Mesenchymal stem cell (in vitro differentiated cells and primary cell): ENCODE measurements at regions not wholly inside any gene's neighbourhood (a gene's known extent, or its start where the extent isn't known, plus 50 kb on each side); places are given as distances from the start of the nearest gene placed in this dataset.

ENCODE experiments used
- DNase-seq: peaks from one replicate; pipeline ENCODE4 v3.0.0-alpha.2; 2013
- H2AFZ ChIP-seq: one replicate; pipeline ENCODE4 v1.6.1; 2013; ENCODE audit warnings: low read depth, mild to moderate bottlenecking, control low read depth, inconsistent platforms, low read length, moderate library complexity
- H2AK5ac ChIP-seq: 2 replicates; pipeline ENCODE4 v1.6.1; 2013; ENCODE audit warnings: low read length, moderate library complexity, mild to moderate bottlenecking, inconsistent platforms; ENCODE audit not compliant: severe bottlenecking
- H2BK120ac ChIP-seq: one replicate; pipeline ENCODE4 v1.6.1; 2013; ENCODE audit warnings: low read depth, mild to moderate bottlenecking, inconsistent platforms, low read length, moderate library complexity
- H2BK12ac ChIP-seq, 2 experiments: one replicate each; pipeline ENCODE4 v1.6.1; 2013; ENCODE audit warnings: inconsistent platforms in 2 of 2, low read length in 2 of 2, mild to moderate bottlenecking in 2 of 2, moderate library complexity in 2 of 2, control low read depth in 1 of 2
- H2BK15ac ChIP-seq: one replicate; pipeline ENCODE4 v1.6.1; 2013; ENCODE audit warnings: mild to moderate bottlenecking, low read depth, inconsistent platforms; ENCODE audit not compliant: poor library complexity, severe bottlenecking
- H2BK5ac ChIP-seq: 2 replicates; pipeline ENCODE4 v1.6.1; 2013; ENCODE audit warnings: low read depth, mild to moderate bottlenecking, low read length, control low read depth, inconsistent platforms; ENCODE audit not compliant: poor library complexity, severe bottlenecking
- H3K14ac ChIP-seq, 2 experiments: one replicate each; pipeline ENCODE4 v1.6.1; 2013; ENCODE audit warnings: inconsistent platforms in 2 of 2, low read length in 2 of 2, control low read depth in 1 of 2, mild to moderate bottlenecking in 1 of 2, moderate library complexity in 1 of 2
- H3K18ac ChIP-seq, 2 experiments: one replicate each; pipeline ENCODE4 v1.6.1; 2013; ENCODE audit warnings: inconsistent platforms in 2 of 2, low read length in 2 of 2, control low read depth in 1 of 2, low read depth in 1 of 2, mild to moderate bottlenecking in 1 of 2
- H3K23ac ChIP-seq, 2 experiments: one replicate each; pipeline ENCODE4 v1.6.1; 2013; ENCODE audit warnings: inconsistent platforms in 2 of 2, low read length in 2 of 2, mild to moderate bottlenecking in 2 of 2, moderate library complexity in 2 of 2, control low read depth in 1 of 2
- H3K27ac ChIP-seq: 2 replicates; pipeline ENCODE4 v1.5.1; 2013; ENCODE audit warnings: mild to moderate bottlenecking, moderate library complexity, low read length, control low read depth, inconsistent platforms; ENCODE audit not compliant: poor library complexity, severe bottlenecking
- H3K27me3 ChIP-seq, 2 experiments: 2 replicates each; pipeline versions ENCODE4 v1.6.1 to v1.7.0; 2013; ENCODE audit warnings: low read length in 2 of 2, mild to moderate bottlenecking in 2 of 2, moderate library complexity in 2 of 2, control low read depth in 1 of 2, inconsistent platforms in 1 of 2; ENCODE audit not compliant: control insufficient read depth in 1 of 2, insufficient read depth in 1 of 2
- H3K36me3 ChIP-seq, 2 experiments: 2 replicates each; pipeline versions ENCODE4 v1.6.1 to v1.7.0; 2013; ENCODE audit warnings: low read length in 2 of 2, control low read depth in 1 of 2, inconsistent platforms in 1 of 2, low read depth in 1 of 2, mild to moderate bottlenecking in 1 of 2; ENCODE audit not compliant: insufficient read depth in 2 of 2, control insufficient read depth in 1 of 2
- H3K4ac ChIP-seq, 2 experiments: one replicate each; pipeline ENCODE4 v1.6.1; 2013; ENCODE audit warnings: inconsistent platforms in 2 of 2, low read length in 2 of 2, mild to moderate bottlenecking in 2 of 2, moderate library complexity in 2 of 2, control low read depth in 1 of 2, low read depth in 1 of 2
- H3K4me1 ChIP-seq: 2 replicates; pipeline ENCODE4 v1.6.1; 2013; ENCODE audit warnings: low read depth, low read length, control low read depth; ENCODE audit not compliant: control insufficient read depth, insufficient read depth
- H3K4me2 ChIP-seq: 2 replicates; pipeline ENCODE4 v1.6.1; 2013; ENCODE audit warnings: low read length, mild to moderate bottlenecking, inconsistent platforms; ENCODE audit not compliant: poor library complexity, severe bottlenecking
- H3K4me3 ChIP-seq, 2 experiments: 2 replicates each; pipeline versions ENCODE4 v1.5.1 to v1.7.0; 2013; ENCODE audit warnings: low read length in 2 of 2, mild to moderate bottlenecking in 2 of 2, control low read depth in 1 of 2, low read depth in 1 of 2; ENCODE audit not compliant: insufficient read depth in 1 of 2
- H3K79me1 ChIP-seq: replicated peaks from 2 replicates; pipeline ENCODE4 v1.6.1; 2013; ENCODE audit warnings: mild to moderate bottlenecking, control low read depth, low read length, inconsistent platforms; ENCODE audit not compliant: poor library complexity, severe bottlenecking
- H3K9ac ChIP-seq: 2 replicates; pipeline ENCODE4 v1.7.0; 2013; ENCODE audit warnings: mild to moderate bottlenecking, low read length, moderate library complexity
- H3K9me3 ChIP-seq: 2 replicates; pipeline ENCODE4 v1.7.0; 2013; ENCODE audit warnings: mild to moderate bottlenecking, low read length; ENCODE audit not compliant: control insufficient read depth
- H4K8ac ChIP-seq: one replicate; pipeline ENCODE4 v1.6.1; 2013; ENCODE audit warnings: inconsistent platforms, mild to moderate bottlenecking, low read length, moderate library complexity
- H4K91ac ChIP-seq: one replicate; pipeline ENCODE4 v1.6.1; 2013; ENCODE audit warnings: mild to moderate bottlenecking, low read length, inconsistent platforms
- WGBS: methylation state at CpG from one replicate; pipeline ENCODE4 v1.1.7; 2013; ENCODE audit warnings: mixed read lengths; 5-methylcytosine and 5-hydroxymethylcytosine counted together

DNA sequence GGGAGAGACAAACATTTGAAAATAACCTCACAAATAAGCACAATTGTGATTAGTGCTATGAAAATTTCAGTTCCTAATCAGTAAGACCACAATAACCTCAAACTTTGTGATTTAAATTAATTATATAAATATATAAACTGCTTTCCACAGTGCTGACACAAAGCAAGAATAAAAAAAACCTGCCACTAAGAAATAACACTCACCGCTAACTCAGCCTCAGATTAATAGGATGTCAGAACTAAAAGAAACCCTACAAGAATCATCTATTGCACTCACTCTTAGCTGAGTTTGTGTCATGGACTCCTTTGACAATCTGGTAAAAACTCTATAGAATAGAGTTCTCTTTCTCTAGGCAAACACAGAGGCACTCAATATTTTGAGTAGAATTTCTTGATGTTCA, 68.4 kb downstream of the SLC41A2 start:
- H3K36me3 ChIP-seq = no peaks in the 10 kb centered on the region
- no peaks in the 10 kb centered on the region for H3K9me3 ChIP-seq
- no peak overlapping the region for H3K4me2 ChIP-seq
- no peak overlapping the region for H3K14ac ChIP-seq
- H2BK15ac ChIP-seq = no peak overlapping the region
- no peak overlapping the region for H2BK12ac ChIP-seq
- H3K4me3 ChIP-seq = no peak overlapping the region
- H2BK5ac ChIP-seq = no peak overlapping the region
- H3K4me1 ChIP-seq = no peaks in the 10 kb centered on the region
- no peak overlapping the region for H4K8ac ChIP-seq
- H3K27ac ChIP-seq = no peak overlapping the region
- WGBS = 100% methylated on average over 1 of the region's 1 CpG
- H2BK120ac ChIP-seq = no peak overlapping the region
- no peaks in the 10 kb centered on the region for H3K79me1 ChIP-seq
- H3K27me3 ChIP-seq = no peaks in the 10 kb centered on the region
- H3K4ac ChIP-seq = no peak overlapping the region
- no peak for DNase-seq
- no peak overlapping the region for H3K18ac ChIP-seq
- no peak overlapping the region for H3K23ac ChIP-seq
- no peak overlapping the region for H3K9ac ChIP-seq
- no peak overlapping the region for H2AK5ac ChIP-seq
- no peak overlapping the region for H2AFZ ChIP-seq
- H4K91ac ChIP-seq = no peak overlapping the region

DNA sequence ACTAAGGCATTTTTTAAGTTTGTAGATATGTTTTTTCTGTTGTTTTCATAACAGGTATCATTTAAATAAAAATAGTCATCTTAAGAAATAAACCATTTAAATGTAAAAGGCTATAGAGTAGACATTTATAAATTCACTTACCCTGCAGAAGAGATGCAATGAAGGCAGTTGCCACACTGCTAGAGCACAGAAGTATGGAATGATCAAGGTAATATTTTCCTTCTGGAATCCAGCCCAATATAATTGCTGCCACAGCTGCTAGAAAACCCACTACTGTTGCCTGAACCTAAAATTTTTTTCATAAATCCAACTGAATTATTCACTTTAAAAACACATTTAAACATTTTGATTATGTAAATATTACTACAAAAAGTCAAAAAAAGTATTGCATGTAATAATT, 69.2 kb downstream of the SLC41A2 start:
- Histone ChIP-seq H3K4me3 (no peak overlapping the region), H3K4me2 (no peak overlapping the region)

GRCh38 chr12:104888481-104888880, 69.6 kb downstream of the SLC41A2 start:
- Histone ChIP-seq H2BK120ac (no peak overlapping the region), H3K9me3 (no peaks in the 10 kb centered on the region), H2BK12ac (no peak overlapping the region), H3K4me3 (no peak overlapping the region), H3K79me1 (no peaks in the 10 kb centered on the region), H2BK15ac (no peak overlapping the region), H3K14ac (no peak overlapping the region), H3K27me3 (no peaks in the 10 kb centered on the region), H3K23ac (no peak overlapping the region), H3K4me2 (no peak overlapping the region), H3K9ac (no peak overlapping the region), H4K8ac (no peak overlapping the region), H2AK5ac (no peak overlapping the region), H4K91ac (no peak overlapping the region), H2AFZ (no peak overlapping the region), H3K27ac (no peak overlapping the region), H3K4ac (no peak overlapping the region), H2BK5ac (no peak overlapping the region), H3K18ac (no peak overlapping the region), H3K4me1 (no peaks in the 10 kb centered on the region), H3K36me3 (no peaks in the 10 kb centered on the region)
- DNase-seq = no peak
- WGBS = no CpG with 5 or more reads among the region's 2 CpGs

More for the DNA sequence above, 69.2 kb downstream of the SLC41A2 start:
- no peak overlapping the region for H2BK120ac ChIP-seq
- no peak overlapping the region for H4K8ac ChIP-seq
- H2BK15ac ChIP-seq = no peak overlapping the region
- no peak overlapping the region for H3K18ac ChIP-seq
- H4K91ac ChIP-seq = no peak overlapping the region
- H3K79me1 ChIP-seq = no peaks in the 10 kb centered on the region
- no peaks in the 10 kb centered on the region for H3K36me3 ChIP-seq
- H2AFZ ChIP-seq = no peak overlapping the region
- H2BK12ac ChIP-seq = no peak overlapping the region
- no peak for DNase-seq
- no peak overlapping the region for H3K23ac ChIP-seq
- no peak overlapping the region for H2BK5ac ChIP-seq
- H3K4ac ChIP-seq = no peak overlapping the region
- no peak overlapping the region for H3K27ac ChIP-seq
- H2AK5ac ChIP-seq = no peak overlapping the region
- no peaks in the 10 kb centered on the region for H3K4me1 ChIP-seq
- no peaks in the 10 kb centered on the region for H3K9me3 ChIP-seq
- H3K14ac ChIP-seq = no peak overlapping the region
- H3K27me3 ChIP-seq = no peaks in the 10 kb centered on the region
- H3K9ac ChIP-seq = no peak overlapping the region

DNA sequence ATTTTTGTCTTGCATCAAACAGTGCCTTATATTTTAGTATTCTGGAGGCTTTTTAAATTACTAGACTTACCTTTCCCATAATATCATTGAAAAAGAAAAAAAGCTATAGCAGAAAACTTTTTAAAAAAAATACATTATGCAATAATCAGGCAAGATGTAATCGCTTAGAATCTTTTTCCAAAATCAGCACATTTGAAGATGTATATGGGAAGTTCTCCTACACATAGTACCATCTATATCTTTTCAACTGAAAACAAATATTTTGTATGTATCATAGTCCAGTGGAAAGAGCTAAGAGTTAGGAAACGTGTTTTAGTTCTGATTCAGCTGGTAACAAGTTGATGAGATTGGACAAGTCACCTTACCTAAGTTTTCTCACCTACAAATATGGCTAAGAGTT, 70.6 kb downstream of the SLC41A2 start:
- WGBS = no CpG with 5 or more reads among the region's 2 CpGs
- H2BK120ac ChIP-seq = no peak overlapping the region
- H3K27me3 ChIP-seq = no peaks in the 10 kb centered on the region
- no peak overlapping the region for H3K4me3 ChIP-seq
- no peak overlapping the region for H3K23ac ChIP-seq
- no peak overlapping the region for H2BK15ac ChIP-seq
- no peaks in the 10 kb centered on the region for H3K4me1 ChIP-seq
- no peaks in the 10 kb centered on the region for H3K9me3 ChIP-seq
- no peak overlapping the region for H3K14ac ChIP-seq
- H2BK5ac ChIP-seq = no peak overlapping the region
- no peak overlapping the region for H4K8ac ChIP-seq
- H4K91ac ChIP-seq = no peak overlapping the region
- no peak overlapping the region for H2AK5ac ChIP-seq
- no peaks in the 10 kb centered on the region for H3K36me3 ChIP-seq
- H3K18ac ChIP-seq = no peak overlapping the region
- H3K4me2 ChIP-seq = no peak overlapping the region
- H3K9ac ChIP-seq = no peak overlapping the region
- no peak overlapping the region for H2BK12ac ChIP-seq
- DNase-seq = no peak
- no peak overlapping the region for H3K4ac ChIP-seq
- no peak overlapping the region for H2AFZ ChIP-seq
- no peak overlapping the region for H3K27ac ChIP-seq
- H3K79me1 ChIP-seq = no peaks in the 10 kb centered on the region
